Lower leg skin (tissue), 3 donors: ENCODE measurements at regions not wholly inside any gene's neighbourhood (a gene's known extent, or its start where the extent isn't known, plus 50 kb on each side); places are given as distances from the start of the nearest gene placed in this dataset.

Source experiments
- POLR2A ChIP-seq, 2 donors: fragments of 450-650 bp; IDR thresholded peaks; one replicate each; pipeline ENCODE4 v1.6.1; 2016 to 2017; ENCODE audit warnings: antibody characterized with exemption in 2 of 2, mild to moderate bottlenecking in 1 of 2, moderate library complexity in 1 of 2
- TF ChIP-seq, protein P1 (sequence below), 3 donors: fragments of 450-650 bp; IDR thresholded peaks; one replicate each; pipeline ENCODE4 v1.5.1; 2016; ENCODE audit warnings: antibody characterized with exemption in 3 of 3, mild to moderate bottlenecking in 3 of 3, moderate library complexity in 2 of 3

DNA sequence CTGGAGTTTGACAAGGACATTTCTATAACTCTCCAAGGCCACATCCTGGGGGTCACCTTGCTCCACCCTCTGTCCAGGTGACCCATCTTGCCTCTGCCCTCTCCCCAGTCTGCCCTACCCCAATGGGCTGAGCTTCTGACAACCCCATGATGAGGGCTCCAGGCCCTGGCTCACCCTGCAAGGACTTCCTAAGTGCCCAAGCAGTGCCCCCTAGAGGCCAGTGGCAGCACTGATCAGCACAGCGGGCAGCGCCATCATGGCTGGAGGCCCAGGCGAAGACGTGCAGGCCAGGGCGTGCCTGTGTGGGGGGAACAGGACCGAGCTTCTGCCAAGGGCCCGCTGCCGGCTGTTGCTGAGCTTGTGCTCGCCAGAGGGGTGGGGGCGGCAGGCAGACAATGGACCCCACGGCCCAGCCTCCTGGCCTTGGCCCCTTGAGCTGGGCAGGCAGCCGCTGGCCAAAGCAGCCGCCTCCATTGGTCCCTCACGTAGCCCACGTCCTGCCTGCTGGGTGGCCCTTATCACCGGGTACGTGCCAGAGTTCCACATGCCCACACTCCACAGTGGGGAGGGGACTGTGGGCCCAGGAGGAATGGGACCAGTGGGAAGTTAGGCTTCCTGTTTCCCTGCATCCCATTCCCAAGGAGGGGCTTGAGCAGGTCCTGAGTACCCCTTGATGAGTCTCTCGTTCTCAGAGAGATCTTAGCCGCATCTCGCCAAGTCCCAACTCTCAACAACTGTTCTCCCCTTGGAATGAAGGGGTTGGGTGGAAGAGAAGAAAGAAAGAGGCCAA is 64.3 kb downstream of the MRPL14 start:
- TF ChIP-seq, protein P1, sequence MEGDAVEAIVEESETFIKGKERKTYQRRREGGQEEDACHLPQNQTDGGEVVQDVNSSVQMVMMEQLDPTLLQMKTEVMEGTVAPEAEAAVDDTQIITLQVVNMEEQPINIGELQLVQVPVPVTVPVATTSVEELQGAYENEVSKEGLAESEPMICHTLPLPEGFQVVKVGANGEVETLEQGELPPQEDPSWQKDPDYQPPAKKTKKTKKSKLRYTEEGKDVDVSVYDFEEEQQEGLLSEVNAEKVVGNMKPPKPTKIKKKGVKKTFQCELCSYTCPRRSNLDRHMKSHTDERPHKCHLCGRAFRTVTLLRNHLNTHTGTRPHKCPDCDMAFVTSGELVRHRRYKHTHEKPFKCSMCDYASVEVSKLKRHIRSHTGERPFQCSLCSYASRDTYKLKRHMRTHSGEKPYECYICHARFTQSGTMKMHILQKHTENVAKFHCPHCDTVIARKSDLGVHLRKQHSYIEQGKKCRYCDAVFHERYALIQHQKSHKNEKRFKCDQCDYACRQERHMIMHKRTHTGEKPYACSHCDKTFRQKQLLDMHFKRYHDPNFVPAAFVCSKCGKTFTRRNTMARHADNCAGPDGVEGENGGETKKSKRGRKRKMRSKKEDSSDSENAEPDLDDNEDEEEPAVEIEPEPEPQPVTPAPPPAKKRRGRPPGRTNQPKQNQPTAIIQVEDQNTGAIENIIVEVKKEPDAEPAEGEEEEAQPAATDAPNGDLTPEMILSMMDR (IDR thresholded peaks at IDR 0.05) = peak in 1 of 3 donors; percentile 15
- TF ChIP-seq POLR2A (IDR thresholded peaks at IDR 0.05) = no peak
